Testis (tissue), 2 donors: ENCODE measurements at regions not wholly inside any gene's neighbourhood (a gene's known extent, or its start where the extent isn't known, plus 50 kb on each side); places are given as distances from the start of the nearest gene placed in this dataset.

ENCODE experiments used
- DNase-seq: peaks from one replicate; pipeline ENCODE4 v3.0.0-alpha.2; 2019
- H3K27ac ChIP-seq, 2 donors: fragments of 200-600 bp; sonication (generic); one replicate each; pipeline ENCODE4 v1.5.1; 2019
- H3K27me3 ChIP-seq: fragments of 200-600 bp; sonication (generic); one replicate; pipeline ENCODE4 v1.5.1; 2019
- H3K36me3 ChIP-seq: fragments of 200-600 bp; sonication (generic); one replicate; pipeline ENCODE4 v1.5.1; 2017; ENCODE audit warnings: low read depth; ENCODE audit errors: missing control alignments
- H3K4me1 ChIP-seq: fragments of 200-600 bp; sonication (generic); one replicate; pipeline ENCODE4 v1.5.1; 2019
- H3K4me3 ChIP-seq, 2 donors: fragments of 200-600 bp; sonication (generic); one replicate each; pipeline ENCODE4 v1.5.1; 2017 to 2019
- H3K9me3 ChIP-seq: fragments of 200-600 bp; sonication (generic); one replicate; pipeline ENCODE4 v1.5.1; 2017
- POLR2A ChIP-seq: fragments of 450-650 bp; IDR thresholded peaks from one replicate; pipeline ENCODE4 v1.6.1; 2017; ENCODE audit warnings: antibody characterized with exemption, mild to moderate bottlenecking, moderate library complexity
- WGBS, 2 donors: methylation state at CpG; one replicate each; pipeline ENCODE4 v1.1.5; 2018; 5-methylcytosine and 5-hydroxymethylcytosine counted together
- intact Hi-C: fragments of 100-400 bp; cut with DNase I; formaldehyde crosslinking; loops from one replicate; pipeline ENCODE4 v1.15.1; 2023; ENCODE audit warnings: low total_unique reads
- TF ChIP-seq, protein P1 (sequence below), 3 experiments: fragments of 450-650 bp in 2 of 3; fragments of 200-600 bp in 1 of 3; sonication (generic) in 1 of 3; IDR thresholded peaks; one replicate each; pipeline ENCODE4 v1.5.1; 2016 to 2019; ENCODE audit warnings: antibody characterized with exemption in 3 of 3, mild to moderate bottlenecking in 2 of 3, moderate library complexity in 1 of 3

DNA sequence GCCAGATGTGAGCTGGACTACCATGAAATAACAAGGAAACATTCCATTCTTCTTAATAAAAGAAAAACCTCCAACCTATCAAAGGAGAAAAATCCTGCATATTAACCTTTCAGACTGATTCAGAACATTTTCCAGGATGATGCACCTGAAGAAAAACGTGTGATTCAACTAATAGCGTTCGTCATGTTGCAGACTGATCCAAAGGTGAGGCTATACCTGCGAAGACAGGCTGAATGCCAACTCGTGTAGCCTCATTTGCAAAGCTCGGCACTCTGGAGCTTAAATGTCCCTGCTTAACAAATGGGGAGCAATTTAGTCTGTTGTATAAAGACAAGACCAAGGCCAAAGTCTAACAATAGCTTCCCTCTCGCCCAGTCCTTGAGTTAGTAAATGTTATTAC lies 172.0 kb upstream of the NOCT start:
- WGBS, 2 donors: 68 to 80% methylated on average over 7 of the region's 7 CpGs
- intact Hi-C loops: no loop called here
- no peak overlapping the region for H3K27ac ChIP-seq
- no peak for DNase-seq
- H3K9me3 ChIP-seq: no peaks in the 10 kb centered on the region
- no peak overlapping the region for H3K4me3 ChIP-seq
- H3K36me3 ChIP-seq: no peaks in the 10 kb centered on the region
- TF ChIP-seq, protein P1, sequence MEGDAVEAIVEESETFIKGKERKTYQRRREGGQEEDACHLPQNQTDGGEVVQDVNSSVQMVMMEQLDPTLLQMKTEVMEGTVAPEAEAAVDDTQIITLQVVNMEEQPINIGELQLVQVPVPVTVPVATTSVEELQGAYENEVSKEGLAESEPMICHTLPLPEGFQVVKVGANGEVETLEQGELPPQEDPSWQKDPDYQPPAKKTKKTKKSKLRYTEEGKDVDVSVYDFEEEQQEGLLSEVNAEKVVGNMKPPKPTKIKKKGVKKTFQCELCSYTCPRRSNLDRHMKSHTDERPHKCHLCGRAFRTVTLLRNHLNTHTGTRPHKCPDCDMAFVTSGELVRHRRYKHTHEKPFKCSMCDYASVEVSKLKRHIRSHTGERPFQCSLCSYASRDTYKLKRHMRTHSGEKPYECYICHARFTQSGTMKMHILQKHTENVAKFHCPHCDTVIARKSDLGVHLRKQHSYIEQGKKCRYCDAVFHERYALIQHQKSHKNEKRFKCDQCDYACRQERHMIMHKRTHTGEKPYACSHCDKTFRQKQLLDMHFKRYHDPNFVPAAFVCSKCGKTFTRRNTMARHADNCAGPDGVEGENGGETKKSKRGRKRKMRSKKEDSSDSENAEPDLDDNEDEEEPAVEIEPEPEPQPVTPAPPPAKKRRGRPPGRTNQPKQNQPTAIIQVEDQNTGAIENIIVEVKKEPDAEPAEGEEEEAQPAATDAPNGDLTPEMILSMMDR (IDR thresholded peaks at IDR 0.05): no peak
- no peak for TF ChIP-seq POLR2A
- H3K4me1 ChIP-seq: no peaks in the 10 kb centered on the region
- H3K27me3 ChIP-seq: no peaks in the 10 kb centered on the region

DNA sequence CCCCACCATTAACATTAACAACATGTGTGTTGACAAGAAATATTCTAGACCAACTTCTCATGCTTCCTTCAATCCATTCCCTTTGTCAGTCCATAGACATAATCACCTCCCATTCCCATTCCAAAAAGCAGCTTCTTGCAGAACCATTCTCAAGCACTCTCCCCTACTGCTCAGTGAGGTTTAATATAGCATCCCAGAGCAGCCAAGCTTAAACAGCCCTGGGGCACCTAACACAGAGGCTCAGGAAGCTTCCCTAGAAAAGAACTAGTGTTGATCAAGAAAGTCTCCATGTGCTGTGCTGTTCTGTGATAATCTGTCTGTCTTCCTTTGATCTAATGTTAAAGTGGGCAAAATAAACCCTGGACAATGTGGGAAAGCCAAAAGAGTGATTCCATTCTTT lies 174.2 kb upstream of the NOCT start:
- no peak overlapping the region for H3K27ac ChIP-seq
- no peak overlapping the region for H3K4me3 ChIP-seq
- H3K4me1 ChIP-seq: no peaks in the 10 kb centered on the region
- intact Hi-C loops: no loop called here
- H3K9me3 ChIP-seq: no peaks in the 10 kb centered on the region
- H3K27me3 ChIP-seq: no peaks in the 10 kb centered on the region
- no peak for DNase-seq
- TF ChIP-seq, protein P1 (IDR thresholded peaks at IDR 0.05): no peak
- TF ChIP-seq POLR2A: no peak
- no peaks in the 10 kb centered on the region for H3K36me3 ChIP-seq

DNA sequence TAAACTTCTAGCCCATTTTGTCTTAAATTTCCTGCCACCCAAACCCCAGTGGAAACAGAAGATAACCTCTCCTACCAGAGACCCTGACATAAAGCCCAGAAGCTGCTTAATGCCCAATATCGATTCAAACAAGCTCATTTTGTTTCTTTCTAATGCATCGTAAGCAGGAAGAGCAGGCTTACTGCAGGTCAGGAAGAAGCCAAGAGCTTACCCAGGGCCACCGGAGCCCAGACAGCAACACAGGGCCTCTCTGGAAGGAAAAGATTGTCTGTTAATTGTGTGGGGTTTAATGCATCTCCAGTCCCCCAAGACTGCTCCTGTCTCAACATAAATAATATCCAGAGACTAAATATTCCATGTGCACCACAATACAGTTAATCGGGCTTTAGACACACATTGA lies 177.3 kb upstream of the NOCT start:
- H3K27ac ChIP-seq: no peak overlapping the region
- H3K27me3 ChIP-seq: no peaks in the 10 kb centered on the region
- intact Hi-C loops: no loop called here
- no peaks in the 10 kb centered on the region for H3K4me1 ChIP-seq
- no peak for TF ChIP-seq POLR2A
- TF ChIP-seq, protein P1 (IDR thresholded peaks at IDR 0.05): no peak
- 82 to 90% methylated on average over 4 of the region's 4 CpGs for WGBS, 2 donors
- DNase-seq: no peak
- no peaks in the 10 kb centered on the region for H3K9me3 ChIP-seq
- no peak overlapping the region for H3K4me3 ChIP-seq
- no peaks in the 10 kb centered on the region for H3K36me3 ChIP-seq

DNA sequence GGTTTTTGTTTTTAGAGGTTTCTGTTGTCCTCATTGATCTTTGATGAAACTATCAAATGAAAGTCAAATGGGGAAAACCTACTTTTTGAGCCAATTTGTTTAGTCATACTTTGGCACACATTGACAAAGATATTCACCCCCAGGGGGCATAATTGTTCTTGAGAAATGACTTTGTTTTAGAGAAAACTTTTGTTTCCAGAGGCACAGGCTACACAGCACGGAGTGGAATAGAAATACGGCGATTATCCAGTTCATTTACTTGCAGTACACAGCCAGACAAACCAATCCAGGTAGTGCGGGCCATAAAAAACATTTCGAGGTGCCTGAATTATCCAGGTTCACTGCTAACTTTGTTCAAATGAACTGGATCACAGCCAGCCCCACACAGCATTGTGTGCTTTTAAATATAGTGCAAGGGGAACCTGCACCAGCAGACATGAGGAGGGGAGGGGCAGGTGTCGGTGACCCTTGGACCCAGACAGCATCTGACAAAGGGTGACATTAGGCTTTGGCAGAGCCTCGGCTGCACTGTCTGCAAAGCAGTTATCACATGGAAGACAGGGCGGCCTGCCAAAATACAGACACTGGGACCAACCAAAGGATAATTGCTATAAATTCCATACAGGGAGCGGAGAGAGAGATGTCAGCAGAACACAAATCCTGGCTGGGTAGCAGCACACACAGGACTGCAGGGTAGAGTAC lies 179.6 kb upstream of the NOCT start:
- Histone ChIP-seq H3K9me3 (no peaks in the 10 kb centered on the region), H3K4me1 (no peaks in the 10 kb centered on the region), H3K27ac (no peak overlapping the region), H3K36me3 (no peaks in the 10 kb centered on the region), H3K27me3 (no peaks in the 10 kb centered on the region), H3K4me3 (no peak overlapping the region)
- WGBS, 2 donors: 91% methylated on average over 9 of the region's 9 CpGs
- no peak for DNase-seq
- TF ChIP-seq, protein P1 (IDR thresholded peaks at IDR 0.05): no peak
- no peak for TF ChIP-seq POLR2A
- intact Hi-C loops: no loop called here

DNA sequence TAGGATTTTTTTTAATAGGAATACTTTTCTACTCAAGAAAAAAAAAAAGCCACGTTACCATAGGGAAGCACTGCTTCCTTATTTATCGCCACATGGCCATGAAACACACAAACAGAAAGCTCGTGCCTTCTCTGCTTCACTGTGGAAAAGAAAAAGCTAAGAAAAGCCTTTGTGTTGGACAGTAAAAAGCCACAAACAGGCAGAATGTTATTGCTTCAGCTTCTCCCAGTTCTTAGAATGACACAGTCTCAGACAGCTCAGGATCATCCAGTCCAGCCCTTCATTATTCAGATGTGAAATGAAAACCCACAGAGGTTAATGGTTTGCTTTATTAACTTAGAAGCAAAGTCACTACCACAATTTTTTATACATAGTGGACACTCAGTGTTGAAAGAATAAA lies 181.6 kb upstream of the NOCT start:
- no peaks in the 10 kb centered on the region for H3K27me3 ChIP-seq
- no peak overlapping the region for H3K4me3 ChIP-seq
- WGBS, 2 donors: 77 to 78% methylated on average over 3 of the region's 3 CpGs
- DNase-seq: no peak
- H3K27ac ChIP-seq: no peak overlapping the region
- intact Hi-C loops: no loop called here
- no peaks in the 10 kb centered on the region for H3K36me3 ChIP-seq
- H3K9me3 ChIP-seq: no peaks in the 10 kb centered on the region
- TF ChIP-seq POLR2A: no peak
- TF ChIP-seq, protein P1 (IDR thresholded peaks at IDR 0.05): no peak
- H3K4me1 ChIP-seq: no peaks in the 10 kb centered on the region
